ENCODE measurements at regions not wholly inside any gene's neighbourhood (a gene's known extent, or its start where the extent isn't known, plus 50 kb on each side); places are given as distances from the start of the nearest gene placed in this dataset.

GRCh38 chr20:19141998-19142397 lies 70.4 kb upstream of the SLC24A3 start:
- Histone ChIP-seq H3K27me3 (ENCODE audit: insufficient read depth, low read depth, low read length) (no peaks in the 10 kb centered on the region), H3K4me2 (ENCODE audit: low read length) (no peak overlapping the region), H2AFZ (ENCODE audit: low read depth, low read length) (no peak overlapping the region), H3F3A (ENCODE audit: insufficient read depth, low read length, poor library complexity, severe bottlenecking) (no peaks in the 10 kb centered on the region), H4K20me1 (ENCODE audit: insufficient read depth) (no peaks in the 10 kb centered on the region), H3K9me3 (ENCODE audit: low read length) (no peaks in the 10 kb centered on the region), H3K27ac (ENCODE audit: low read length) (no peak overlapping the region), H3K9me2 (ENCODE audit: insufficient read depth, low read length) (no peaks in the 10 kb centered on the region), H3K4me3 (ENCODE audit: low read length) (no peak overlapping the region), H3K79me2 (replicated peaks; ENCODE audit: insufficient read depth, low read length) (no peaks in the 10 kb centered on the region), H3K9ac (ENCODE audit: low read length) (no peak overlapping the region), H3K36me3 (ENCODE audit: insufficient read depth, low read length) (no peaks in the 10 kb centered on the region)
- no peak for TF ChIP-seq EP300 (conservative IDR thresholded peaks at IDR 0.05; ENCODE audit: poor library complexity, severe bottlenecking)
- no peak for TF ChIP-seq MXI1 (conservative IDR thresholded peaks at IDR 0.05; ENCODE audit: poor library complexity, severe bottlenecking)
- TF ChIP-seq RAD21 (conservative IDR thresholded peaks at IDR 0.05), result no peak
- TF ChIP-seq POLR2AphosphoS5 (IDR thresholded peaks at IDR 0.05), result no peak
- TF ChIP-seq TAF1 (IDR thresholded peaks at IDR 0.05; ENCODE audit: low read depth), result no peak
- TF ChIP-seq EZH2 (IDR thresholded peaks at IDR 0.05; ENCODE audit: borderline replicate concordance, insufficient read depth, low read length, poor library complexity, severe bottlenecking), result no peak
- TF ChIP-seq SMC3 (conservative IDR thresholded peaks at IDR 0.05; ENCODE audit: poor library complexity), result no peak
- no peak for TF ChIP-seq CTCF (IDR thresholded peaks at IDR 0.05; ENCODE audit: poor library complexity, severe bottlenecking)
- no peak for TF ChIP-seq REST (IDR thresholded peaks at IDR 0.05; ENCODE audit: borderline replicate concordance)

- H3K9me2 ChIP-seq (ENCODE audit: insufficient read depth, low read length), result no peaks in the 10 kb centered on the region
- H2AFZ ChIP-seq (ENCODE audit: low read depth, low read length), result no peak overlapping the region
- H4K20me1 ChIP-seq (ENCODE audit: insufficient read depth), result no peaks in the 10 kb centered on the region
- H3F3A ChIP-seq (ENCODE audit: insufficient read depth, low read length, poor library complexity, severe bottlenecking), result no peaks in the 10 kb centered on the region
- no peaks in the 10 kb centered on the region for H3K36me3 ChIP-seq (ENCODE audit: insufficient read depth, low read length)
- no peaks in the 10 kb centered on the region for H3K9me3 ChIP-seq (ENCODE audit: low read length)
- no peak overlapping the region for H3K27ac ChIP-seq (ENCODE audit: low read length)
- H3K9ac ChIP-seq (ENCODE audit: low read length), result no peak overlapping the region
- H3K27me3 ChIP-seq (ENCODE audit: insufficient read depth, low read depth, low read length), result no peaks in the 10 kb centered on the region
- no peak overlapping the region for H3K4me3 ChIP-seq (ENCODE audit: low read length)
- H3K4me2 ChIP-seq (ENCODE audit: low read length), result no peak overlapping the region
- no peak for TF ChIP-seq REST (IDR thresholded peaks at IDR 0.05; ENCODE audit: borderline replicate concordance)
- no peak for TF ChIP-seq RAD21 (conservative IDR thresholded peaks at IDR 0.05)
- no peak for TF ChIP-seq EP300 (conservative IDR thresholded peaks at IDR 0.05; ENCODE audit: poor library complexity, severe bottlenecking)
- no peaks in the 10 kb centered on the region for H3K79me2 ChIP-seq (replicated peaks; ENCODE audit: insufficient read depth, low read length)
Observed at GRCh38 chr20:19143890-19144289, 68.6 kb upstream of the SLC24A3 start.

Measured in neural cell (in vitro differentiated cells).